ENCODE measurements at regions not wholly inside any gene's neighbourhood (a gene's known extent, or its start where the extent isn't known, plus 50 kb on each side); places are given as distances from the start of the nearest gene placed in this dataset.

GRCh38 chr9:29976981-29977380 lies 2403.7 kb upstream of the C9orf72 start:
- no peak for TF ChIP-seq BHLHE40 (IDR thresholded peaks at IDR 0.05; ENCODE audit: low read depth, low read length)
- TF ChIP-seq CTCF (conservative IDR thresholded peaks at IDR 0.05; ENCODE audit: low read depth, low read length), result no peak
- no peak for TF ChIP-seq MAZ (IDR thresholded peaks at IDR 0.05; ENCODE audit: borderline replicate concordance, low read depth, low read length)
- no peak for TF ChIP-seq POLR2A (IDR thresholded peaks at IDR 0.05; ENCODE audit: low read depth, low read length)
- no peak for TF ChIP-seq USF2 (IDR thresholded peaks at IDR 0.05; ENCODE audit: low read depth, low read length)
- TF ChIP-seq FOS (IDR thresholded peaks at IDR 0.05; ENCODE audit: low read depth, low read length), result no peak
- TF ChIP-seq SMC3 (IDR thresholded peaks at IDR 0.05; ENCODE audit: low read depth, low read length), result no peak
- no peak for TF ChIP-seq CEBPB (IDR thresholded peaks at IDR 0.05; ENCODE audit: low read depth, low read length)
- TF ChIP-seq ELK1 (IDR thresholded peaks at IDR 0.05; ENCODE audit: borderline replicate concordance, low read depth, low read length), result no peak
- TF ChIP-seq RCOR1 (IDR thresholded peaks at IDR 0.05; ENCODE audit: insufficient replicate concordance, low read length), result no peak
- no peak for TF ChIP-seq CHD1 (IDR thresholded peaks at IDR 0.05; ENCODE audit: low read depth, low read length)
